ENCODE measurements at regions not wholly inside any gene's neighbourhood (a gene's known extent, or its start where the extent isn't known, plus 50 kb on each side); places are given as distances from the start of the nearest gene placed in this dataset.

DNA sequence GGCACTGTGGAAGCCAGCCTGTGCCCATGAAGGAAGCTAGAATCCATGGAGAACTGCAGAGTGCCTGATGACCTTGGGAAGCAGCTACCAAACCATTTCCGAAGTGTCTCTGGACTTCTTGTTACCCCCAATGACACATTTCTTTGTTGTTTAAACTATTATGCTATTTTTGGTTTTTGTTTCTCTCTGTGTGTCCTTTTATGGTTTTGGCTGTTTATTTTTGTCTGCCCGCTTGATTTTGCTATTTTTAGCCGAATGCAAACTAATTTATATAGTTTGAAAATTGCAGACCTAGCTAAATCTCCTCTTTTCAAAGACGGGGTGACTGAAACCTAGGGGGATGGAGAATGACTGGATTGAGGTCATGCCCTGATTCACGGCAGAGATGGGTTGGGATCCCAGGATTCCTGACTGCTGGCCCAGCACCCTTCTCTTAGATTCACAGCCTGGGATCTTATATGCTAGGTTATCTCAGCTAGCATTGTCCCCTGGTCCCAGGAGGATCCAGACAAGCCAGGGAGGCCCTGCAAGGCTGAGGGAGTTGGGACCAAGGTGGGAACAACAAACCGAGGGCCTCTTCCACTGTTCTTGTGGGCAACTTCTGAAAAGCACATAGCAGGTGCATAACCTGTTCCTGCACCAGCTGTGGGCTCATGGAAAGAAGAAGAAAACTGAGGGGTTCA is 116.3 kb upstream of the HAAO start:
- Histone ChIP-seq H3K36me3 (ENCODE audit: control insufficient read depth in 4 of 4, insufficient read depth in 4 of 4, low read length in 4 of 4) (no peaks in the 10 kb centered on the region), H3K4me3 (no peak overlapping the region), H3K4me1 (ENCODE audit: control insufficient read depth in 5 of 5, insufficient read depth in 5 of 5, low read length in 5 of 5) (peaks cover 3 to 63% (median 42%) of the 10 kb centered on the region in 5 donors), H3K9me3 (ENCODE audit: control insufficient read depth in 4 of 4, insufficient read depth in 3 of 4, low read length in 3 of 4) (no peaks in the 10 kb centered on the region), H3K9ac (ENCODE audit: insufficient read depth in 1 of 2, low read length in 2 of 2) (peak overlapping the region in 1 of 2 donors; percentile 65), H3K27me3 (ENCODE audit: control insufficient read depth in 3 of 3, insufficient read depth in 3 of 3, low read length in 2 of 3) (peaks cover 0 to 8% (median 0%) of the 10 kb centered on the region in 3 donors), H3K27ac (ENCODE audit: low read depth in 1 of 2, low read length in 1 of 2) (peak overlapping the region in 1 of 2 donors; percentile 27)
- 56 to 61% methylated on average over 6 of the region's 6 CpGs for WGBS, 2 donors
- TF ChIP-seq, protein P1, sequence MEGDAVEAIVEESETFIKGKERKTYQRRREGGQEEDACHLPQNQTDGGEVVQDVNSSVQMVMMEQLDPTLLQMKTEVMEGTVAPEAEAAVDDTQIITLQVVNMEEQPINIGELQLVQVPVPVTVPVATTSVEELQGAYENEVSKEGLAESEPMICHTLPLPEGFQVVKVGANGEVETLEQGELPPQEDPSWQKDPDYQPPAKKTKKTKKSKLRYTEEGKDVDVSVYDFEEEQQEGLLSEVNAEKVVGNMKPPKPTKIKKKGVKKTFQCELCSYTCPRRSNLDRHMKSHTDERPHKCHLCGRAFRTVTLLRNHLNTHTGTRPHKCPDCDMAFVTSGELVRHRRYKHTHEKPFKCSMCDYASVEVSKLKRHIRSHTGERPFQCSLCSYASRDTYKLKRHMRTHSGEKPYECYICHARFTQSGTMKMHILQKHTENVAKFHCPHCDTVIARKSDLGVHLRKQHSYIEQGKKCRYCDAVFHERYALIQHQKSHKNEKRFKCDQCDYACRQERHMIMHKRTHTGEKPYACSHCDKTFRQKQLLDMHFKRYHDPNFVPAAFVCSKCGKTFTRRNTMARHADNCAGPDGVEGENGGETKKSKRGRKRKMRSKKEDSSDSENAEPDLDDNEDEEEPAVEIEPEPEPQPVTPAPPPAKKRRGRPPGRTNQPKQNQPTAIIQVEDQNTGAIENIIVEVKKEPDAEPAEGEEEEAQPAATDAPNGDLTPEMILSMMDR (IDR thresholded peaks at IDR 0.05; ENCODE audit: control extremely low read depth, extremely low read depth) = no peak
- DNase-seq = peak in 2 of 3 donors; percentile 66 to 80
- no peak for ATAC-seq (ENCODE audit: insufficient read depth, low FRiP score)

DNA sequence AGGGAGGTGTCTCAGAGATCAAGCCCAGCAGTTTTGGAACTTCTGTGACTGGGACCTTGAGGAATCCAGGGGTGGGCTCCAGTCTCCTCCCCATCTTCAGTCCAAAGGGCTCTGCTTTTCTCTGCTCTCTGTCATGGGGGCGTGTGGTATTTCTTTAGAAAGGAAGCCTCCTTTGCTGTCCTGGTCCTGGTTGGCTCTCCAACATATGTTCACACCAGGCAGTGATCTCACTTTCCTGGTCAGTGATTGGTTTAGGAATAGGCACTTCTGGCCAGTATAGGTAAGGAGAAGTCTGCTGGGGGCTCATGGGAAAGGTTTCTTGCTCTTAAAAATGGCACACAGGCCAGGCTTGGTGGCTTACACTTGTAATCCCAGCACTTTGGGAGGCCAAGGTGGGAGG is 115.5 kb upstream of the HAAO start:
- Histone ChIP-seq H3K9me3 (ENCODE audit: control insufficient read depth in 4 of 4, insufficient read depth in 3 of 4, low read length in 3 of 4) (no peaks in the 10 kb centered on the region), H3K36me3 (ENCODE audit: control insufficient read depth in 4 of 4, insufficient read depth in 4 of 4, low read length in 4 of 4) (no peaks in the 10 kb centered on the region), H3K9ac (ENCODE audit: insufficient read depth in 1 of 2, low read length in 2 of 2) (no peak overlapping the region), H3K4me3 (no peak overlapping the region), H3K27me3 (ENCODE audit: control insufficient read depth in 3 of 3, insufficient read depth in 3 of 3, low read length in 2 of 3) (peaks cover 0 to 4% (median 0%) of the 10 kb centered on the region in 3 donors), H3K4me1 (ENCODE audit: control insufficient read depth in 5 of 5, insufficient read depth in 5 of 5, low read length in 5 of 5) (peaks cover 3 to 65% (median 45%) of the 10 kb centered on the region in 5 donors), H3K27ac (ENCODE audit: low read depth in 1 of 2, low read length in 1 of 2) (peak overlapping the region in 1 of 2 donors; percentile 27)
- TF ChIP-seq, protein P1 (IDR thresholded peaks at IDR 0.05; ENCODE audit: control extremely low read depth, extremely low read depth) = no peak
- WGBS, 2 donors = 81 to 90% methylated on average over 1 of the region's 1 CpG
- DNase-seq (no peak), ATAC-seq (ENCODE audit: insufficient read depth, low FRiP score) (no peak)

DNA sequence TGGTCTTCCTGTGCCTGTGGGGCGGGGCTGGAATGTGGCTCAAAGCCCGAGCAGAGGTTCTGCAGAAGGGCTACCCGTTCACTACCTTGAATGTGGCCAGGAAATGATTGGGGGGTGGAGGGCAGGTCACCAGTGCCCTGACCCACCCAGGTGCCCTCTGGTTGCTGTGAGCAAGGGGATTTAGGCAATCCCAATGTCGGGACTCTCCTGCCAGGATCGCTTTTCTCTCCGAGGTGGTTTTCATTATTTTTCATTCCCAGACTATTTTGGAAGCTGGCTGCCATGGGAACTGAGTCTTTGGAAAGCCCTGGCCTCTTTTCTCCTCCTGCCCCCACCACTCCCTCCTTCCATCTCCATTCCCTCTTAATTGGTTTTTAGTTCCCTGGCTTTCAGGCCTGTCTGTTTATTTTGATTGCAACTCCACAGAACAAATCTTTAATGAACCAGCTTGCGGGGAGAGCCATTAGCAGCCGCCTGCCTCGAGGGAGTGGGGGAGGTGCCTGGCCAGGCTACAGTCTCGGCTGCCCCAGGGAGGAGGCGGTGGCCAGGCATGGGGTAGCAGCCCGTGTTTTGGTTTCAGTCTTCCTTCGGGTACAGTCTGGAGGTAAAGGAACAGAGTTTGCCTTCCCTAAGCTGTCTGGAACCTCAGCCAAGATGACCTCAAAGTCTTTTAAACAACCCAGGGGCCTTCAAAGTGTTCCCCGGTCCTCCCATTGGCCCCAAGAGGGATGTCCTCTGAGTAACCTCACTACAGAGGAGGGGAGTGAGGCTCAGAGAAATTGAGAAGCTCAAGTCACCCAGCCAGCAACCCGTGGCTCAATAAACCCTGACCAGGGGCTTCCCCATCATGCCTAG is 114.4 kb upstream of the HAAO start:
- peak; percentile 74 to 91 (median 89) for DNase-seq
- Histone ChIP-seq H3K27ac (ENCODE audit: low read depth in 1 of 2, low read length in 1 of 2) (peak overlapping the region; percentile 62 to 82), H3K9me3 (ENCODE audit: control insufficient read depth in 4 of 4, insufficient read depth in 3 of 4, low read length in 3 of 4) (no peaks in the 10 kb centered on the region), H3K4me3 (no peak overlapping the region), H3K4me1 (ENCODE audit: control insufficient read depth in 5 of 5, insufficient read depth in 5 of 5, low read length in 5 of 5) (peaks cover 3 to 65% (median 45%) of the 10 kb centered on the region in 5 donors), H3K9ac (ENCODE audit: insufficient read depth in 1 of 2, low read length in 2 of 2) (peak overlapping the region in 1 of 2 donors; percentile 56), H3K27me3 (ENCODE audit: control insufficient read depth in 3 of 3, insufficient read depth in 3 of 3, low read length in 2 of 3) (peaks cover 0 to 4% (median 0%) of the 10 kb centered on the region in 3 donors), H3K36me3 (ENCODE audit: control insufficient read depth in 4 of 4, insufficient read depth in 4 of 4, low read length in 4 of 4) (no peaks in the 10 kb centered on the region)
- TF ChIP-seq, protein P1 (IDR thresholded peaks at IDR 0.05; ENCODE audit: control extremely low read depth, extremely low read depth) = no peak
- peak; percentile 36 for ATAC-seq (ENCODE audit: insufficient read depth, low FRiP score)
- 24 to 29% methylated on average over 15 of the region's 15 CpGs for WGBS, 2 donors
